ENCODE measurements at regions not wholly inside any gene's neighbourhood (a gene's known extent, or its start where the extent isn't known, plus 50 kb on each side); places are given as distances from the start of the nearest gene placed in this dataset.
A peak's percentile ranks its signal among the peaks of the same experiment; 100 is the strongest.

DNA sequence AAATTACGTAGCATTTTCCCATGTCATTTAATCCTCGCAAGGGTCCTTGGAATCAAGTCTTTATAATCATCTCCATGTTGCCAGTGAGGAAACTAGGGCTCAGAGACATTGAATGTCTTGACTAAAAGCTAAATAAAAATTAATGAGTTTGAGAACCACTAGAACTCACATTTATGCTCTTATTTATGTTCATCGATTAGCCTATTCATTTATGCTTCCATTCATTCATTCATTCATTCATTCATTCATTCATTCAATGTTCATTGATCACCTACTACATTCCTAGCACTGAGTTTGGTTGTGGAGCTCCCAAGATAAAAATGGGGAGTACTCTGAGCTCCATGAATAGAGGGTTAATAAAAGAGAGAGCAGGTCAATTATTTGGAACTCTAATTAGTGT, 59.7 kb downstream of the KCNA1 start:
- no peak for DNase-seq

DNA sequence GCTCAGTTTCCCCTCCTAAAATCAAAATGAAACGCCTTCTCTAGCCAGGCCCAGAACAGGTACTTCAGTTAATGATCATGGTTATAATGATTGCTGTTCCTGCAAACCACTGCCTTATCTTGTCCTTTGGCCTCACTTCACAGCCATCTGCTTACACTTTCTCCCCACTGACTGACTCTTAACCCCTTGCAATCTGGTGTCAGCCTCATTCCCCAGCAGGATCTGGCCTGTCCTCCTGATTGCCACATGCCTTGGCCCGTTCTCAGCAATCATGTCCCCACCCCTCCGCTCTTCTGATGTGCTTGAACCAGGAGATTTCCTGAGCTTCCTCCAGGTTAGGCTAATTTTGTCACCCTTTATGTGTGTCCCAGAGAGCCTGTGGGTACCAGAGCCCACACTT, 64.5 kb downstream of the KCNA1 start:
- no peak for DNase-seq

- no peak for DNase-seq
These were observed 65.9 kb downstream of the KCNA1 start for GRCh38 chr12:4975574-4975973.

GRCh38 chr12:4977102-4977501, 66.6 kb upstream of the KCNA5 start:
- DNase-seq = no peak

DNA sequence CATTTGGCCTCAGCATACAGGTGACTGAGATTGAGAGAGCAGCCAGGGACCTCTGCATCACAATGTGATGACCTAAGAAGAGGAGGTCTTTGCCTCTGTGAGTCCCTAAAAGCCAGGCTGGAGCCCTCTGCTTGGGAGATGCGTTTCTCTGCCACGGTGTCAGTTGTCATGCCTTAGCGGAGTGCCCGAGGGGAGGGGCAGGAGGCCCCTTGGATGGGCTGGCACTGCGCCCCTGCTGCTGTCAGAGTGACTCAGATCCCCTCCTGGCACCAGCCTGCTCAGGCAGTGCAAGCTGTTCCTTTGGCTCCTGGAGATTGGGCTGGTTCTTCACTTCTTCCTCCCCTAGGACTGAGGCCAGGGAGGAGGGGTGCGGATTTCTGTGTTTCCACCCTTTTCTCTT, 64.9 kb upstream of the KCNA5 start:
- DNase-seq = no peak

DNA sequence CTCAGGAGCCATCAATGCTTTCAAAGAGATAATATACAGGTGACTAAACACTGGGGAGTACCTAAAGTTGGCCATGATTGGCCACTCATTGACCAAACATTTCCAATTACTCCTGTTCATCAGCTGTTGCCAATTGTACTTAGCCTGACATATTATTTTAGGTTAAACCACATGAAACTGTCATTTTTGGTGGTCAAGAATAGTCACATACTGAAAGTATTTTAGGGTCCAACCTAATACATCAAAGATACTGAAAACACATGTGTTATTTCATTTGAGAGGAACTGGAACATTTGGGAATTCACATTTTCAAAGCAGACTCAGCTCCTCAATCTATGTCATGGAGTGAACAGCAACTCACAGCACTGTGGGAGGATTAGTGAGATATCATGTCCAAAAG, 63.9 kb upstream of the KCNA5 start:
- no peak for DNase-seq

GRCh38 chr12:4984344-4984743, 59.3 kb upstream of the KCNA5 start:
- DNase-seq = no peak

GRCh38 chr12:4984971-4985370, 58.7 kb upstream of the KCNA5 start:
- no peak for DNase-seq

- no peak for DNase-seq
These were observed 57.9 kb upstream of the KCNA5 start for GRCh38 chr12:4985820-4986219.

DNA sequence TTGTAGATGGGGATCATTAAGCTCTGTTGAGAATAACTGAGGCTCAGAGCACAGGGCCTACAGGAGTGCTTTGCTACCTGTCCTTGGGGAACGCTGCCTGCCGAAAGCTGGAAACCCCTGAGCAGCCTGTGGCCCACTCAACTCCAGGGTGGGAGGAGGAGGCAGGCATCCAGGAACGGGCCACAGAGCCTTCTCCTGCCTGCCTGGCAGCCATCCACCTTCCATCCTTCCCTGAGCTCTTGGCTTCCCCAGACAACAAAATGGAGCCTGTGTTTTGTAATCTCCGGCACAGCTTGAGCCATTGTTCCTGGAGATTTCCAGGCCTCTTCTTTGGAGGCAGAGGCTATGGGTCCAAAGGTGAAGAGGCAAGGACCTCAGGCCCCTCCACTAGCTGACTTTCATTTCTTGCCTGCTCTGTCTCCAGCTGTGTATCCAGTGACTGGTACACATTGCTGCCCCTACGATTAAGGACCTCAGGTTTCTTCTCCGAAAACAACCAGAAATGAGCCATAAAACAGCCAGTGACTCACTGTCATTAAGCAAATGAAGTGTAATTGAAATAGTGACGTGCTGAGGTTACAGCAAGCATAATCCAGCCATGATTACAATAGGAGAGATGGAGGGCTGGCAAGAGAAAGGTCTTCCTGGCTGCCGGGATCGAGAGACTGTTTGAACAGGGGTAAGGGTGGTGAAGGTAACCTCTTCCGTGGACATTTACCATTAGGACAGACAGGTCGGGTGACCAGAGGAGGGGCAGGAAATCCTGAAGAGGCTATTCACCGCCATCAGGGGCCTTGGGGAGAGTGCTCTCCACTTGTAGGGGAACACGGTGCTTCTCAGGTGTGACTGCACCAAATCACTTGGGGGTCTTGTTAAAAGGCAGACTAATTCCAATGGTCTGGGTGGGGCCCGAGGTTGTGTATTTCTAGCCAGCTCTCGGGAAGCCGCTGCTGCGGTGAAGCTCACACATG, 56.3 kb upstream of the KCNA5 start:
- DNase-seq = no peak

DNA sequence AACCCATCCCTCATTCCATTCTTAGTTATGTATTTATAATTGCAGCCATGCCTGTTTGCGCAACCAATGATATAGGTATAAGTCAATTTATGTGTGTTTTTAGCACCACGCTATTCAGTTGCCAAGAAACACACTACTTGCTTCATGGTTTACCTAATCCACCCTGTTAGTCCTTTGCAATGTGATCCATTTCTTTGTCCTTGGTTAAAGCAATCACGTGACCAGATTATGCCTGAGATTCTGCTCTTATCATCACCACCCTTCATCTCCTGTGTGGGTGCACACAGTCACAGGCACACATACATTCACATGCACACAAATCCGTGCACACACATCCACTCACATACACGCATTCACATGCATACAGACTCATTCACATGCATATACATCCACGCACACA, 52.3 kb upstream of the KCNA5 start:
- no peak for DNase-seq

- no peak for DNase-seq
These were observed 51.9 kb upstream of the KCNA5 start for GRCh38 chr12:4991801-4992200.

DNA sequence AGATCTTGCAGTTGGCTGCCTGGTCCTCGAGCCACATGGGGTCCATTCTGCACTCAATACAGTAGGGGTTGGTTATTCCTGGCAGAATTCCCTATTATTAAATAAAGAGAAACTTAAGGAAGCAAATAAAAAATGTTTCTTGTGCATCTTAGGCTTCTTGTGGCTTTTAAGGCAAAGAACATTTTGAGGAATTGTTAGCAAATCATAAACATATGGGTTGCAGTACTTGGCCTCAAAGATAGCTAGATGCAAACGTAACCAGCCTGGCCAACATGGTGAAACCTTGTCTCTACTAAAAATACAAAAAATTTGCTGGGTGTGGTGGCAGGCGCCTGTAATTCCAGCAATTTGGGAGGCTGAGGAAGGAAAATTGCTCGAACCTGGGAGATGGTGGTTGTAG, 50.8 kb upstream of the KCNA5 start:
- peak; percentile 45 for DNase-seq
